Mucosa of stomach (tissue), 1 donor: ENCODE measurements at regions not wholly inside any gene's neighbourhood (a gene's known extent, or its start where the extent isn't known, plus 50 kb on each side); places are given as distances from the start of the nearest gene placed in this dataset.

Experiments used
- H3K27me3 ChIP-seq: one replicate; pipeline ENCODE4 v1.7.0; 2013; ENCODE audit warnings: mild to moderate bottlenecking, low read length; ENCODE audit not compliant: control insufficient read depth, insufficient read depth
- H3K36me3 ChIP-seq: one replicate; pipeline ENCODE4 v1.7.0; 2013; ENCODE audit warnings: low read length; ENCODE audit not compliant: control insufficient read depth, insufficient read depth
- H3K4me1 ChIP-seq: one replicate; pipeline ENCODE4 v1.7.0; 2013; ENCODE audit warnings: mild to moderate bottlenecking, low read length; ENCODE audit not compliant: control insufficient read depth, insufficient read depth
- H3K4me3 ChIP-seq: one replicate; pipeline ENCODE4 v1.7.0; 2013; ENCODE audit warnings: low read length
- H3K9ac ChIP-seq: one replicate; pipeline ENCODE4 v1.7.0; 2013; ENCODE audit warnings: mild to moderate bottlenecking, low read length, moderate library complexity
- H3K9me3 ChIP-seq: one replicate; pipeline ENCODE4 v1.7.0; 2013; ENCODE audit warnings: mild to moderate bottlenecking, low read length, moderate library complexity; ENCODE audit not compliant: control insufficient read depth
- donor health status: Pancreatic carcinoma.

DNA sequence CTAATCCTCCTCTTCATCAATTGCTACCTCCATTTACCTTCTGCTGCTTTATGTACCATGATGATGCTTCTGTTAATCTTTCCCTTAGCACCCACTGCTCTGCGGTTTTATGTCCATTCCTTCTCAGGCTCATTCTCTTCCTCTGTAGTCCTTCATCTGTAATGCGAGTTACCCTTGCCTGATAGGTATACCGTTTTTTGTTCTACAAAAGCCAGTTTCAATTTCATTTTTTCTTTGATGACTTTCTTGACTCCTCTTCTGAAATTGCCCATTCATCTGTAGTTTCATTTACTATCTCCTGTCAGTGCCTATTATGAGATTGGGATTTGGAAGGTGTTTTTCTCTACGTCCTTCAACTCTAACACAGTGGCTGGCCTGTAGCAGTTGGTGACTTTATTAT, 445.9 kb upstream of the ZNF717 start:
- Histone ChIP-seq H3K4me3 (no peak overlapping the region), H3K9me3 (no peaks in the 10 kb centered on the region), H3K36me3 (no peaks in the 10 kb centered on the region), H3K27me3 (no peaks in the 10 kb centered on the region), H3K9ac (no peak overlapping the region), H3K4me1 (no peaks in the 10 kb centered on the region)

DNA sequence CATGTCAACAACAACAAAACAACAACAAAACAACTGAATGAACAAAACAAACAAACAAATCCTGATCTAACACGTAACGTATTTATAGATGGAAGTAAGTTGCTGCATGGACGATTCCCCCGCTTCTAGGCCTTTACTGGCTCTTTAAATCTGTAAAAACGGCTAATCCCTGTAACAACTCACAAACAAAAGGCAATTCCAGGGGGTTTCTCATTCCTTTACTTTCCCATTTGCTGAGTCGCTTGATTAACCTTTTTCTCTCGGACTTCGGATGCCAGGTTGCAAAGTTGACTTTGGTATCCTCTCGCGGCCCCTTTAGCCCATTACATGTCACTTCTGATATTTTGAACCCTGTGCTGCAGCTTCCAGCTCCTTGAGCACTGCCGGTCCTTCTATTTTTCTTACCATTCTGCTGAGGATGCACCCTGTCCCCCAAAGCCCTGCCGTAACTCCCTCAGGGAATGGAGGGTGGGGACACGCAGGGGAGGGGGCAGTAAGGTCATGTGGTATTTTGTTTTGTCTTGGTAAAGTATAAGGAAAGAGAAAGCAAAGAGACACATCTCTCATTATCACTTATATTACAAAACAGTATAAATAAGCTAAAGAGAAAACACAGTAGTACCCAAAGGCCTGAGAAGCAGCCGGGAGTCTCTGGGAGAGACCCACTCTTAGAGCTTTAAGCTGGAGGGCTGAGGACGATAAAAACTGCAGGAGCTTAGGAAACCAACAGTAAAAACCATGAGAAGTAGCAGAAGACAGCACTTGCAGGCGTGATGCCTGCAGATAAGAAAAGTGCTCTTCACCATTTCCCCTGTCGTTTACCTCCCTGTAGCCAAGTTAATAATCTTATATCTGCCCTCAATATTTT, 457.8 kb upstream of the ZNF717 start:
- no peaks in the 10 kb centered on the region for H3K4me1 ChIP-seq
- no peaks in the 10 kb centered on the region for H3K36me3 ChIP-seq
- no peaks in the 10 kb centered on the region for H3K27me3 ChIP-seq
- no peaks in the 10 kb centered on the region for H3K9me3 ChIP-seq
- no peak overlapping the region for H3K9ac ChIP-seq
- no peak overlapping the region for H3K4me3 ChIP-seq

DNA sequence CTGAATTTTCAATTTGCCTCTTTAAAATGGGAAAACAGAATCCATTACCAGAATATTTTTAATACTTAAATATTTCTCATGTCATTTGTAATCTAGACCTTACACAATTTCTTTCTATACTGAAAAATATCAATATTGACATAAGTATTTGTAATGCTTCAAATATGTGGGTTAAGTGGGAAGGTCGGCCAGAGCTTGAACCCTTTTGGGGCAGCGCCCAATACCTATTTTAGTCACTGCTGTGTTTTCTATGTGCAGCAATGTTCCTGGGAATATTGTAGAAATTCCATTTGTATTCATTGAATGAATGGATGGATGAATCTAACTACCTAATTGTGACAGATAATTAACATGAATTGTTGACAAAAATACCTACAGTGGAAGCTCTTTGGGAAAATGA, 459.7 kb upstream of the ZNF717 start:
- H3K27me3 ChIP-seq, result no peaks in the 10 kb centered on the region
- no peaks in the 10 kb centered on the region for H3K4me1 ChIP-seq
- H3K4me3 ChIP-seq, result no peak overlapping the region
- no peaks in the 10 kb centered on the region for H3K9me3 ChIP-seq
- H3K36me3 ChIP-seq, result no peaks in the 10 kb centered on the region
- H3K9ac ChIP-seq, result no peak overlapping the region

DNA sequence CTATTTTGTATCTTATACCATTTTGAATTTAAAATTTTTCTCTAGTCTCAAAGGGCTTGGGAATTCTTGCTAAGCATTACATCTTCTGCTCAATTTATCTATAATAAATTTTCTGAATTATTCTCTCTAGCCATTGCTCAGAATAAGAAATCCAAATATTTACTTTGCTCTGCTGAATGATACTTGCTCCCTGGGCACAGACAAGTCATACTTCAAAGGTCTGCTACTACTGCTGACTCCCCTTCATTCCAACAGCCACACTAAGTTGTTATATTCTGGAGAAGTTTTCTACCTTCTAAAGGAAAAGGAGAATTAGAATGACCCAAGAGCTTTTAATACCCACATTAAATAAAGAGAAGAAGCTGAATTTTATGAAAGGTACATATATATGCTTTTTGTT, 460.3 kb upstream of the ZNF717 start:
- Histone ChIP-seq H3K27me3 (no peaks in the 10 kb centered on the region), H3K9me3 (no peaks in the 10 kb centered on the region), H3K4me3 (no peak overlapping the region), H3K36me3 (no peaks in the 10 kb centered on the region), H3K4me1 (no peaks in the 10 kb centered on the region), H3K9ac (no peak overlapping the region)

DNA sequence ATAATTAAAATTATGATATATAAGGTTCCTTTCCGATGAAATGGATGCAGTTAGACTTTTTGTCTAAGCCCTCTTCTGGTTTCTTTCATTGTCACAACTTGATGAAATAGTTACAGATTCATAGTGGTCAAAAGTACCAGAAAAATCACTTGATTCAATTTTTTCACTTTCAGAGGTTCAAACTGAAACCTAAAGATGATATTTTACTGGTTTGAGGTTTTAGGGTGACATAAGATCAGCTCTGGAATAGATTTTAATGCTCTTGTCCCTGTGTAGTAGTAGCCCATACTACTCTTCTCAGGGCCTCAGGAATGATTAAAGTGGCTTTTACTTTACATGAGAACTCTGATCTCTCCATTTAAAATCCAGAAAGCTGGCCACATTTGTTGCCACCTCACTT, 479.1 kb upstream of the ZNF717 start:
- Histone ChIP-seq H3K9ac (no peak overlapping the region), H3K9me3 (no peaks in the 10 kb centered on the region), H3K36me3 (no peaks in the 10 kb centered on the region), H3K4me1 (no peaks in the 10 kb centered on the region), H3K4me3 (no peak overlapping the region), H3K27me3 (no peaks in the 10 kb centered on the region)

DNA sequence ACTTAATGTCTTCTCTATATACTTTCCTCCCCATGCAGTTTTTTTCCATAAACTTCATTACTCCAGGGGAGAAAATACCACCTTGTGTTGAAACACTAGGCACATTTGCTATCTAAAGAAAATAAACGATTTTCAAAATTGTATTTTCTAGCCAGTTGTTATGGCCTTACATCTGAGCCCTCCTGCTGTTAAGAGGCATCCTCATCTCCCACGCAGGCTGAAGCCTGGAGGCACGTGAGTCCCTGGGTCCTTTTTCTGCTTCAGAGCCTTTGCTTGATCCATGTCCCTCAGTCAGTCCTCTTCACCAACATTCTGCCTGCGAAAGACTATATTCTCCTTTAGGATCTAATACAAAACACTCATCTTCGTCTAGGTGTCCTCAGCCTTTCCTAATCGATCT, 479.6 kb upstream of the ZNF717 start:
- H3K9me3 ChIP-seq, result no peaks in the 10 kb centered on the region
- no peaks in the 10 kb centered on the region for H3K36me3 ChIP-seq
- H3K9ac ChIP-seq, result no peak overlapping the region
- H3K27me3 ChIP-seq, result no peaks in the 10 kb centered on the region
- no peak overlapping the region for H3K4me3 ChIP-seq
- no peaks in the 10 kb centered on the region for H3K4me1 ChIP-seq

DNA sequence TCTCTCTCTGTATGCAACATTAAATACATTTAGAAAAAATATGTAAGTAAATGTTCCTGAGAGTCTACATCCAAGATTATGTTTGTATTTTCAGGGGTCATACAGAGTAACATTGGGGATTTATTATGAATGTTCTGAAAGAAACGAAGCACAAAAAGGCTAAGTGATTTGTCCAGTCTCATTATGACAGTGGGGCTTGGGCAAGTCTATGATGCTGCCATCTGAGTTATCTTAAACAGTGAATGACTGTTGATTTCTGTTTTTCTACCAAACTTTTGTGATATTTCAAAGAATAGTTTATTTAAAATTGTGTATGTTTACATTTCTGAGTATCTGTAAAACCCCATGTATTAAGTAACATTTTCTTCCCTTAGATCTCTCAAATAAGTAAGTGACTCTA, 481.2 kb upstream of the ZNF717 start:
- Histone ChIP-seq H3K36me3 (no peaks in the 10 kb centered on the region), H3K9me3 (no peaks in the 10 kb centered on the region), H3K9ac (no peak overlapping the region), H3K27me3 (no peaks in the 10 kb centered on the region), H3K4me3 (no peak overlapping the region), H3K4me1 (no peaks in the 10 kb centered on the region)

DNA sequence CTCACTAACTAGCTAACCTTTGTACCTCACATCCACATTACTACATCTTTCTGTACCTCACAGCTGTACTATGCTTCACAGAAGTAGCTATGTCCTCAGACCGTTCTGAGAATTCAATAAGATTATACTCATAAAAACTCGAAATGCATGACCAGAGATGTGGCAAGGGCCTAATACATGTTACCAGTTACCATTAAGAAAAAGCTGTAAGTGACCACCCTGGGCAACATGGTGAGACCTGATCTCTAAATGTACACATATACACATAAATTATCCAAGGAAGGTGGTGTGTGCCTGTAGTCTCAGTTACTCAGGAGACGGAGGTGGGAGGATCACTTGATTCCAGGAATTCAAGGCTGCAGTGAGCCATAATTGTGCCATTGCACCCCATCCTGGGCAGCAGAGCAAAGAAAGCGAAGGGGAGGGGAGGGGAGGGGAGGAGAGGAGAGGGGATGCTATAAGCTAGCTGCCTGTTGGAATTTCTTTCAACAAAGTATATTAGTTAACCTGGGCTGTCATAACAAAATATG, 482.6 kb upstream of the ZNF717 start:
- H3K9me3 ChIP-seq, result no peaks in the 10 kb centered on the region
- no peaks in the 10 kb centered on the region for H3K36me3 ChIP-seq
- H3K4me3 ChIP-seq, result no peak overlapping the region
- no peaks in the 10 kb centered on the region for H3K27me3 ChIP-seq
- no peaks in the 10 kb centered on the region for H3K4me1 ChIP-seq
- no peak overlapping the region for H3K9ac ChIP-seq

DNA sequence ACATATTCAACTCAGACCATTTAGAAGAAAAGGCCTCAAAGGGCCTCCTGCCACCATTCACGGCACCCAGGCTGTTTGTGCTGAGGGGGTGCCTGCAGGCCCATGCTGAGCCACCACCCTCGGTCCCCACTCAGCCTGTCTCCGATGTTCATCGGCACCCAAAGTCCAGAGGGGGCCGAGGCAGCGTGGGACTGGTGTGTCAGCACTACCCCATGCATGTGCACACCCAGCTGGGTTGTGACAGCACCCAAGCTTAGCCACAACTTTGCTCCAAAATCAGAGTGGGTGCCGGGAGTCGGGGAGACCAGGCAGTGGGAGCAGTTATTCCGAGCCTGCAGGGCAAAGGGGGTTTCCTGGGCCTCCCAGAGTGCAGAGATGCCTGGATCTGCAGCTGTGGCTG, 508.5 kb upstream of the ZNF717 start:
- no peaks in the 10 kb centered on the region for H3K36me3 ChIP-seq
- H3K4me1 ChIP-seq, result no peaks in the 10 kb centered on the region
- H3K9me3 ChIP-seq, result no peaks in the 10 kb centered on the region
- no peak overlapping the region for H3K9ac ChIP-seq
- no peaks in the 10 kb centered on the region for H3K27me3 ChIP-seq
- no peak overlapping the region for H3K4me3 ChIP-seq

DNA sequence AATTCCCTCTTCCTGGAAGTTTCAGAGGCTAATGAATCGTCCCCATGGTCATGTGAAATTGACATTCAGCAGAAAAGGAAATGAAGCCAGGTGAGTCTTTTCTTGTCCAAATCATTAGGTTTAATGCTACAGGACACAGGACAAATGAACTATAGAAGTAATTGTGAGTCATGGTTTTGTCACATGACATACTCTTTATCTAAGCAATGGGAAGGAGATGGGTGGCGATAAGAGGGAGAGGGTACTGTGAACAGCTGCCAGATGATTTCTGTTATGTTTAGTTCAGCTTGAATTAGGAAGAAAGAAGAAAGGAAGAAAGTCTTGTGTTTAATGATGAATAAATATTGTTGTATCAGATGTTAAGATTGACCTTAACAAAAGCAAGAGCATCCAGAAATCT, 515.4 kb upstream of the ZNF717 start:
- Histone ChIP-seq H3K36me3 (no peaks in the 10 kb centered on the region), H3K4me1 (no peaks in the 10 kb centered on the region), H3K9me3 (no peaks in the 10 kb centered on the region)

DNA sequence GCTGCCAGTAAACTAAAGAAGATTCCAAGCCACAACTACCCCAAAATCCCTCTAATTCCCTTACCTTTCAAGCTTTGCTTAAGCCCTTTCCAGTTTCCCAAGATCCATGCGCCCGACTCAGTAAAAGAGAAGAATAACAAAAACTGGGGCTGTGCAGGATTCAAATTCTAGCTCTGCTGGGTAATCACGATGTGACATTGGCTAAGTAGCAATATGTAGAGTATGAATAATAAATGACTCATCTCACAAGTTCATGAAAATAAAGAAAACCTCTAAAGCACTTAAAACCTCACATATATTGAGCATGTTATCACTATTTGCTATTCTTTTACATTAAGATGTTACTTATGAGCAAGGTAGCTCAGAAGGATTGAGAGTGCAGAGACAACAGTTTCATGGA, 522.2 kb upstream of the ZNF717 start:
- no peaks in the 10 kb centered on the region for H3K27me3 ChIP-seq
- H3K4me3 ChIP-seq, result no peak overlapping the region
- H3K36me3 ChIP-seq, result no peaks in the 10 kb centered on the region
- H3K4me1 ChIP-seq, result no peaks in the 10 kb centered on the region
- H3K9me3 ChIP-seq, result no peaks in the 10 kb centered on the region
- no peak overlapping the region for H3K9ac ChIP-seq

More for the DNA sequence above, 515.4 kb upstream of the ZNF717 start:
- no peaks in the 10 kb centered on the region for H3K27me3 ChIP-seq
- H3K4me3 ChIP-seq, result no peak overlapping the region
- H3K9ac ChIP-seq, result no peak overlapping the region

DNA sequence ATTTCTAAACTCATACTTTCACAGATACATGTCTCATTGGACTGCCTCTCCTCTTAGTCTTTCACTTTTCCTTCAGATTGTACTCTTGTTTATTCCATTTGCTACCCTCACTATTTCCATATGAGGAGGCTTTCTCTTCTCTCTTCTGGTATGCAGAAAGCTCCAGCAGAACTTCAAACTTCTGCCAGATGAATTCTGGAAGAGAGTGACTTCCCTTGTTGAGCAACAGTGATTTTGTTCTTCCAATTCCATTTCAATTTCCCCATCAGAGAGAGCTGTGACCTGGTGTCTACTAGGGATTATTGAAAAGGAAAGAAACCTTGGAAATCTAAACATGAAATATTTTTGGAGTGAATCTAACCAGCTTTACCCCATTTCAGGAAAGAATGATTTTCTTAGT, 523.2 kb upstream of the ZNF717 start:
- Histone ChIP-seq H3K4me3 (no peak overlapping the region), H3K36me3 (no peaks in the 10 kb centered on the region), H3K9me3 (no peaks in the 10 kb centered on the region), H3K9ac (no peak overlapping the region), H3K4me1 (no peaks in the 10 kb centered on the region), H3K27me3 (no peaks in the 10 kb centered on the region)
